NCI-H345 treated with DMSO at 0.1 percent for 48 hours (cell line): ENCODE measurements at regions not wholly inside any gene's neighbourhood (a gene's known extent, or its start where the extent isn't known, plus 50 kb on each side); places are given as distances from the start of the nearest gene placed in this dataset.

Experiments
- DNase-seq: peaks from one replicate; lab custom pipeline; 2025; ENCODE audit not compliant: unreplicated experiment; lab: John Stamatoyannopoulos, UW

DNA sequence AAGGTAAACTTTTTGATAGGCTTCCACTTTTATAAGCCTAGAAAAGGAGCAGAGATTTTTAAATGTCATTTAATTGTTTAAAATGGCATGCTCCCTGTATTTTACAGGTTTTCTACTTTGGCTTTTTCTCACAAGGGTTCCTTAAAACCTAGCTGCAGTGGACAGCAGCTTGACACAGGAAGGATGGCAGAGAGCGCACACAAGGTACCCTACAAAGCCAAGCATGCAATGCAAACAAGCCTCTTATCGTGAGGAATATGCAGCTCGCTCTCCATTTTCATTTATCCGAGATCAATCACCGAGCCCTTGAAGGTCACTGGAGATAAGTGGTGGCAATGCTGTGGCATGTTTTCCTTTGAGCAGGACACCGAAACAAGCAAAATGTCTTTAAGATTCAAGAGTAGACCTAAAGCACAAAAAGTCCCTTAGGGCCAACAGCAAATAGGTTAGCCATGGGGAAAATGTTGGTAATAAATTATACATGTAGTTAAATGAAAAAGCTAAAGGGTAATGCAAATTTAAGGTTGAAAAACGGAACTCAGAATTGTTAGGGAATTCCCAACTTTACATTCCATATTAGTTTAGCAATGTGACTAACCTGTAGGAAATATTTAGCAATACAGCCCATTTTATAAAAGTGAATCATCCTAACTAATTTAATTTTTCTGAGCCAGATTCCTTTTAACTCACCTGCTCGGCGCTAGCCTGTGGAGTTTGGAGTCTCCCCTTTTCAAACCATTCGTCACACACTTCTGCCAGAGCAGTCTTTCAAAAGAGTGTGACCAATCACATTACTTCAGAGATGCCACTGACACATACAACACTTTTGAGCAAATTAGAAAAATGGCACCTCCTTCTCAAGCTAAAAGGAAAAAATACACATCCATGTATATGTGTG, 337.9 kb upstream of the PKDCC start:
- DNase-seq = no peak

DNA sequence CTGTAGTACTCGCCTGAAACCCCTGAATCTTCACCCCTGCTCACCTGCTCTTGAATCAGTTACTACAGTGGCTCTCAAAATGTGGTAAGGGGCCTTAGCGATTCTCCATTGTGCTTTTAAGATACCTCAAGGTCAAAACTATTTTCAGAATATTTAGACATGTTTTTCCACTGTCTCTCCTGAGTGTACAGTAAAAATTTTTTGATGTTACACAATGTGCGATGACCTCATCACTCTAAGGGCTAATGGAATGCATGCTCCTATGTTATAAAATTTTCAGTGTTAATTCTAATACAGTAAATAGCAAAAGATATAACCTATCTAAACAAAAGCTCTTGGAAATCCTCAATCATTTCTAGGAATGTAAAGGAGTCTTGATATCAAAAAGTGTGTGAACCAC, 336.9 kb upstream of the PKDCC start:
- DNase-seq = no peak

DNA sequence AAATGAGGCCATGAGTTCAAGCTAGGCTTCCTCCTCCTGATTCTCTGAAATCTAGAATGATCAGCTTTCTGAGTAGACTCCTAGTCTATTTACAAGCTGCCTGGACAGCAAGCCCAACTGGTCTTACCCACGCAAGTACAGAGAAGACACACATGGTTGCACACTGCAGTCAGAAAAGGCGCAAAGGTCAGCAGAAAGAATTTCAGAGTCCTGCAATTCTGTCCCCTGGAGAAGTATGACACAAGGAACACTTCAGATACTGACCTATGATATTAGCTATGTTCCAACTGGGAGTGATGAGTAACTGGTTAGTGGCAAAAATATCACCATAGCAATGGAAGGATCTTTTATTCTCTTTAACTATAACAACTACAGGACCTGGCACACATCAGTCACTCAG, 336.1 kb upstream of the PKDCC start:
- DNase-seq = no peak

DNA sequence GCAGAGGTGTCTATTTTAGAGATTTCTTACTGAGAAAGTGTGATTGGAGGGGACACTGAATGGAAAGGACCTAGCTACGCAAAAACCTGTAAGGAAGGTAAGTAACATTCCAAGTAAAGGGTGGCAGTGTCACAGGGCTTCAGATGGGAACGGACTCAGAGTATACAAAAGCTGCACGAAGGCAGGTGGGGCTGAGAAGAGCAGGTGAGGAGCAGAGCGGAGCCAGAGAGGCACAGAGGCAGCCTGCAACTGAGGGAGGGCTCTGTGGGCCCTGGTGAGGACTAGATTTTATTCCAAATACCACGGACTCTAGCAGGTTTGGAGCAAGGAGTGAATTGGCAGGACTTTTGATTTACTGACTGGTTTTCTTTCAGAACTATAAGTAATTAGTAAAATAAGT, 331.3 kb upstream of the PKDCC start:
- no peak for DNase-seq

DNA sequence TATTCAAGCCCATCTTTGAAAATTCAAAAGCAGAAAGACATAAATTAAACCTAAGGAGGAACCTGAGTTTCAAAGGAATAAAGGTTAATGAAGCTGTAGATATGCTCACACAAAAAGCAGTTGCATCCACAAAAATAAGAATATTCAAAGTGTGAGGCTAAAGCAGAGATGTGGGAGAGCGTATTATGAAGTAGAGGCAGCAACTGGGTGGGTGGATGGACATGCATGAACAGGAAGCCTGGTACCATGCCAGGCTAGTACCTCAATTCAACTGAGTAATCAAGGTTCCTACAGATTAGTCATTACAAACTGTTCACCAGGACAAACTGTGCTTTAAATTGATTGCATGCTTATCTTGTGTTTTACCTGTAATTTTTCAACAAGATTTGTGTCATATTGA, 330.0 kb upstream of the PKDCC start:
- DNase-seq = no peak

DNA sequence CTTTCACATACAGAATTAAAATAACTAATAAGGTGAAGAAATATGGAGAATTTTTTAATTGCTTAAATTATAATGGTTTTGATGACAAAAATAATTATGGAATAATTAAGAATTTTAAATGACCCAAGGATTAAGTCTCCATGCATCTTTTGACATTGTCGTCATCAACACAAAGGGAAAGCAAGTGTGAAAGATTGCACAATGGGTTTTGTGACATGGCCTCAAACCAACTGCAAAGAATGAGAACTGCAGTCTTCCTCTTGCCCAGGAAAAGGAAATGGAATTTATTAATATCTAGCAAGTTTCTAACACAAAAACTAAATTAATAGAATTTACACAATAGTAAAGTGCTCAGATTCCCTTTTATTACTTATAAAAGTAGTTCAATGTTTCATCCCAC, 329.1 kb upstream of the PKDCC start:
- no peak for DNase-seq

DNA sequence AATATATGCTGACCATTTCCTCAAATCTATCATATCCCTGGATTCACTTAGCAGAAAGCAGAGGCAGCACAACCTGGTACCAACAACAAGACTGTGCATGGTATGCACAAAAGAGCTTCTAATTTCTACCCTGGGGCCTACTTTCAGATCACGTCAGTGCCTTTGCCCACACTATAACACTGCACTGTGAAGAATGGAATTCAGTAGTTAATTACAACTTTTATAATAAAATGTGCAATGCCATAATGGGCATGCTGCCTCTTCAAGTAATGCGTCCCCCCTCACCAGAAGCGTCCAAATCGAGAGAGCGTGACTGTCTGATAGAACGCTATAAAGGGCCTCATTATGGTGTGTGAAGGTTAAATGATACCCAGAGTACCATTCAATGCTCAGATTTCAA, 328.1 kb upstream of the PKDCC start:
- no peak for DNase-seq

DNA sequence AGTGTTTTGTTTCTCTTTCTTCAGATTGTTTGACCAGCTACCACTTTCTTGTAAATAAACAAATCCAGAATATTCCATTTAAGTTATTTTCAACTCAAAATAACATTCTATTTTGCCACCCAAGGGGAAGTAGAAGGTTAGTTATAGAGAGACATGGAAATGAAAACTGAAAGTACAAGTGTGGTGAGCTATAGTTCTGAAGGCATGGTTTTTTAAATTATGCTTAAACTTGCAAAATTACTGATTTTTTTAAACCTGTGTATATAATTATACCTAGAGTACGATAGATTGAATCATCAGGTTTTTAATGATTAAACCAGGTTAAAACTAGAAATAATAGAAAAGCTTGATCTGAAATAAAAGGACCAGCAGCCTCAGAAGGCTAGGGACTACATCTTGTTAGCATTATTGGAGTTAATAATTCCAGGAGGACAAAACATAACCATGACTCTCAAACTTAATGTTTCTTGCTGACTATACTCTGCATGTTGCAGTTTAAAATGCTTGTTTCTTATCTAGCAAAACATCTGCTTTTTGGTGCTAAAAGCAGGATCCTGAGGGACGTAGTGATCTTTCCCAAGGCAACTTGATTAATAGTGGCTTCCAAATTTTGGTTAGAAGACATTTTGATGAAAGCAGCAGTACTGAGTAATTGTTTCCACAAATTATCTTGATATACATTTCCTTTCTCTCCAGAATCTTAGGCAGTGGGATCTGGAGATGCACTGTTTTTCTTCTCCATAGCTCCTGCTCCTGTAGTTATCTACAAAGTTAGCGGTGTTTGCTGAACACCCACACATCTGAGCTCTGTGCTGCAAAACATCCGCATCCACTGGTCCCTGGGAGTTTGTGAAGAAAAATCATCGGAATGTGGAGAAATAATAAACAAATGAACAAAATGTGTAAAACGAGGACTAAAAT, 327.2 kb upstream of the PKDCC start:
- DNase-seq = no peak

DNA sequence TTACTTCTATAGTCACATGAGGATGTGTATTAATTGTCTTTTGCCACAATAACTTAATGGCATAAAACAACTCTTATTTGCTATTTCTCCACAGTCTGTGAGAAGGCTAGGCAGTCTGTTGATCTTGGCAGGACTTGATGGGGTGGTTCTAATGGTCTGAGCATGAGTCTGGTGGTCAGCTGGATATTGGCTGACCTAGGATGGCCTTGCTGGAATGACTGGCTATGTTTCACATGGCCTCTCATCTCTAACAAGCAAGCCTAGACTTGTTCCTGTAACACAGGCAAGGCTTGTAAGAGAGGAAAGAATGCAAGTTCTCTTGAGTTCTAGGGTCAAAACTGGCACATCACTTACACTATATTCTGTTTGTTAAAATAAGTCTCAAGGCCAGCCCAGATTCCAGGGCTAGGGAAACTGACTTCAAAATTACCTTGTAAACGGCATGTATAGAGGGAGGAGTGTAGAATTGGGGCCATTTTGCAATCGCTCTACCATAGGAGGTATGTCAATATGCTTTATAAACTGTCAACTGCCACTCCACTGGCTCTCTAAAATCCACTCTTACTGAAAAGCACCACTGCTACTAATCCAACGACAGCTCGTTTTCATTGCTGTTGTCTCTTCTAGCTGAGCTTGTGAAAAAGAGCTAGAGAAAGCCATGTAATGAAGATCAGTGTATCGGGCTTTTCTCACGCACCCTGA, 325.0 kb upstream of the PKDCC start:
- DNase-seq = peak; percentile 26

DNA sequence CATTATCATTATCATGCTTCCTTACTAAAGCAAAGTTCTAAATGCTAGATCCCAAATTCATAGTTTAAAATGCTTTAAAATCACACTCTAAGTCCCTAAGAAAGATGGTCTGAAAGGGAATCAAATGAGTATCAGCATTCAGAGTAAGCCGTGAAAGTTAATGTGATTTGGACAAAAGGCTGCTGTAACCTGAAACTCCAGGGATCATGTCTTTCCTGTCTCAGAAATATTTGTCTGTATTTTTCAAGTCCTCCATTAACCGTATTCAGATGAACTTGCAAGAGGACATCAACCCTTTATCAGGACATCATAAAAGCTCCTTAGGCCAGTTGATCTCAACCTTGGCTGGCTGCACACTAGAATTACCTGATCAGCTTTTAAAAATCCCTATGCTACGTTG, 324.3 kb upstream of the PKDCC start:
- DNase-seq = no peak

DNA sequence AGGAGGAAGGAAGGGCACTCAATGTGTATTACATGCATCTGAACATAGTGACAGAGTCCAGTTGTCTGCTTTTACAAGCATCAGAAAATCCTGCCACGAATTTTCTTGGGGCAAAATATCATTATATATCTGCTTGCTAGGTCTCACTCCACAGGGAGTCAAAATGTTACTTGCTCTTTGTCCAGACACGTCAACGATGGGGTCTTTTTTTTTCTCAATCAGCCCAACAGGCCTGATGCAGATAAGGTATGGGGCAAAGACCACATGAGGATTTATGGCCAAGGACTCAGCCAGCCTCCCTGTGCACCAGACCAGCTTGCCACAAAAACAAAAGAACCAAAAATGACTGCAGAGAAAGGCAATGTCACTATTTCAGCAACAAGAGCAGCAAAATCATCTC, 323.4 kb upstream of the PKDCC start:
- no peak for DNase-seq

DNA sequence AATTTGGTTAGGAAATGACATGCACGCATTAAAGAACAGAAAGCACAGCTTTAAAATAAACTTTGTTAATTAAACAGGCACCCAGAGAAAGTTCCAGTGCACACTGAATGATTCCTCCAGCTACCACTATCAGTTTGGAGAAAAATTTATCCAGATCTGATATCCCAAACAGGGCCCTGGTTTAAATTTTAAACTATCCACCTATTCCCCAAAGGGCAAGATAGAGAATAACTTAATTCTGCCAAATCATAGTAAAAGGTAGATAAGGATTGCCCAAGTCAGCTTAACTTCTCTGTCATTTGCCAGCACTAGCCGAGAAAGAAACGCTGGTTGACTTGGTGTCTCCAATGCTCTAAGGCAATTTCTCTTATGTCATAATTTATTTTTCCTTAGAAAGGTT, 321.9 kb upstream of the PKDCC start:
- DNase-seq = no peak

DNA sequence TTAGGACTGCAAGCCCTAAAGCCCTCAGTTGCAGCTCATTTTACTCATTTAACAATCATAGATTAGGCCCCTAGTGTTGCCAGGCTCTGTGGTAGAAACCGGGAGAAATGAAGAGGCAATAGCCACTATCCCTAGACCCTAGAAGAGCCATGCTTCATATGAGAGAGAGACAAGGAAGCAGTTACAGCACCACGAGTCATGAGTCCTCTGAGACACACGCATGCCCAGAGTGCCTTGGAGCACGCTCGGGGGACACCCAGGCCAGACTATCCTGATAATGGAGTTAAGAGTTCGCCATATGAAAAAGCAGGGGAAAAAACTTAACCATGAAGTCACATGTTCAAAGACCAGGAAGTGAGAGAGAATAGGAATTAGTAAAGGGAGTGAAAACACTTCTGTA, 321.5 kb upstream of the PKDCC start:
- no peak for DNase-seq

DNA sequence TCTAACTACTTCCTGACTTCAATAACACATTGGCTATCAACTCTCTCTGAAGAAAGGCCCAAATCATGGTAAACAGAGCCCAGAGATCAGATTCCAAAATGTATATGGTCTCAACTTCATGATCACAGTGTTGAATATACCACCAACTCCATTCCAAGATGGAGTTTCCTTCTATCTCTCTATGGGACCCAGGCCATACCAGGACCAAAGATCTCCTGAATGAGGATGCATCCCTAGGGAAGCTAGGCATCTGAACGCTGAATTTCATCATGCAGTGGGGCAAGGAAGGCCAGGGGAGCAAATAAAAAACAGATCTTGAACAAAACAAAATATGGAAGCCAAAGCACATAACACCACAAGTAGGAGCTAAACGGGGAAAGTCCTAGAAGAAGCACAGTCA, 320.7 kb upstream of the PKDCC start:
- no peak for DNase-seq

DNA sequence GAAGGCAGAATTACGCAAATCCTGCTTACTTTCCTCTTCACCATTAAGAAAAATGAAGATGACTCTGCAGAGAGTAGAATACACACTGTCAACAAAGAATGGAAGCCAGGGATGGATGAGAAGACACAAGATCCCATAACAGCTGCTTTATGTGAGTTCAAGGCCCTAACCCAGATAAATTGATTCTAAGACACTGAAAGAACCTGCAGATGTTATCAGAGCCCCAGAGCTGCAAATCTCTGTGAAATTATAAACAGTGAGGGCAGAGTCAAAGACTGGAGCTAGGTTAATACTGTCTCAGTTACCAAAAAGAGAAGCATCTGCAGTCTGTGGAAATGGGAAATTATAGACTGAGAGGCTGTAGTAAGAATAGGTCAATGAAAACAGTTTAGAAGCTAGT, 320.1 kb upstream of the PKDCC start:
- DNase-seq = no peak

DNA sequence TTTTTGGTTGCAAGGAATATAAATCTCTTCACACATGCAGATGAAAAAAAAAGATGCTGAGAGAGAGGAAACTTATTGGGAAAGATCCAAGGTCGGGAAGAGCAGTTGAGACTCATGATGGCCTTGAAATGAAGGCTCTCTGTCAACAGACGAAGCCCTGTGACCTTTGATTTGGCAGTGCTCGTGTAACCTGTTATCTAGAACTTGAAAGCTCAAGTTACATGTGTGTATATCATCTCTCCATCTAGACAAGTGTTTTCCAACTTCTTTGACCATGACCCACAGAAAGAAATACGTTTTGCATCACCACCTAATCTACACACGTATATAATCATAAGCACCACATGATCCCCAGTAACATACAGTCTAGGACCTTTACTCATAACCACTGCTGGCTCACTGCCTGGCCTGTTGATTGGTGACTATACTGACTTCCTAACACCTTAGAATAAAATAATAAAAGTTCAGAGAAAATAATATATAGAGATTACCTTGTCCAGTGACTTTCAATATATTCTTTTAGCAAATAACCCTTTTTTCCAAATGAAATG, 319.0 kb upstream of the PKDCC start:
- no peak for DNase-seq

DNA sequence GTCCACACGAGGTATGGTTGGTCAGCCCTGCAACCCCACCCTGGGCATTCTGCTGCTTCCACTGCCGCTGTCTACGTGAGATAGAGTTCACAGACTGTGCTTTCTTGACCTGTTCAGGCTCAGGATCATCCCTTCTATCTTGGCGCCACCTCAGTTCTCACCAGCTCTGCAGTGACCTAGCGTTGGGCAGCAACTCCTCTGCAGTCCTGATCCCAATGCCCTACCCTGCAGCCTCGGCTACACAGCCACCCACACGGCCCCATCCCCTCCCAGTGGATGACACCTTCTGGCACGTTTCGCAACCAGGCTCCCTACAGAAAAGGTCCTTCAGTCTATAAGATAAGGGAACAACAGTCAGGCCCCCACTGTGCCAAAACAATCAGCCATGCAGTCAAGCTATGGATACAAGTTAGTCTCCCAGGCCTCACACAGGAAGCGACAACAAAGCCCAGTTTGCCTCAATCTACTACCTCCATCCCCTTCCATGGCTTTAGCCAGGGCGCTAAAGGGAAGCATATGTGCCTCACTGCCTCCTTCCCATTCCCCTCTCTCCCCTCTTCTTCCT, 317.9 kb upstream of the PKDCC start:
- DNase-seq = no peak

DNA sequence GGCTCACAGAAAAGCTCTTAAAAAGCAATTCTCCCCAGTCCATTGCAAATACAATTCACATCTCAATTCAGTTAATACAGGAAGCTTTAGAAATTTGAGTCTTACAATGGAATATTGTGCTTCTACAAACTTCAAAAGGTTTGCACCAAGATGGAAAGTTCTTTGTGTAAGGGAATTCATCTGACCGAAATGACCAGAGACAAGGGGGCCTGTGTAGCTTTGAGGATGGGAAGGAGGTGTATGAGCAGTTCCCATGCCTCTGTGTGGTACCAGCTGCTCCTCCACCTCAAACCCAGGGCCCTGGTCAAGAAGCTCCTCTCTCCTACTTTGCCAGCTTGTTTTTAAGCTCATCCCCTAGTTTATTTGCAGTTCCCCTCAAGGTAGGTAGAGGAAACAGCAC, 312.8 kb upstream of the PKDCC start:
- DNase-seq = no peak

DNA sequence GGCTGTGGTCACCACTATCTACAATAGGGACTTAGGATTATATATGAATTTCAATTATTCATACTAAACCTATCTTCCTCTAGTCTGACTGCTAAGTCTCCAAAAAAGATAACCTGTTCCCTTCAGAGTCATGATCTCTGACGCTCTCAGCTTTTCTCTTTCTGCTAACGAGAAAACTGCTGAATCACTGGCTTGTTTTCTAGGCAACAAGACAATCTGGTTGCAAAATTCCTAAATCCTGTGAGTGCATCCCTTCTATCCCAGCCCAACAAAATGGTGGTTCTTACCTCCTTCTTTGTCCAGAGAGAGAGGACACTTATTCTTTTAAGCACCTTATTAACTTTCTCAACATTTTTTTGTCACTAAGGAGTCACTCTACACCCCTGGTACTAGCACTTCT, 312.3 kb upstream of the PKDCC start:
- DNase-seq = no peak

DNA sequence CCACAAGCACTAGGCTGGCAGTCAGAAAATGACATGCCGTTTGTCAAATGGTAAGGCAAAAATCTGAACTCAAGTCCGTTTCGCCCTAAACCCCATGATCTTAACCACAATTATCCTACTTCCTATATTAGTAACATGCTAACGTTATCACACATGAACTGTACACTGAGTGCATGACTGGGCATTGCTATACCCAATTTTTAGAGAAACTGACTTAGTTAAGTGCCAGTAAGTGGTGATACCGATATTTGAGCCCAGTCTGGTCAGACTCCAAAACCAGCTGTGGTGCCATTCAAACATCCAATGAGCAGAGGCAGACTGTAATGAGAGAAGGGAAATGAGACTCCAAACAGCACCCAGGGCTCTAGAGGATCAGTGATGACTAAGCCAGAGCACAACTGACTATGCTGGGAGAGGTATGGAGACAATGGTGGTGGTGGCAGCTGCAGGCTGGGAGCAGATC, 311.7 kb upstream of the PKDCC start:
- DNase-seq = no peak

DNA sequence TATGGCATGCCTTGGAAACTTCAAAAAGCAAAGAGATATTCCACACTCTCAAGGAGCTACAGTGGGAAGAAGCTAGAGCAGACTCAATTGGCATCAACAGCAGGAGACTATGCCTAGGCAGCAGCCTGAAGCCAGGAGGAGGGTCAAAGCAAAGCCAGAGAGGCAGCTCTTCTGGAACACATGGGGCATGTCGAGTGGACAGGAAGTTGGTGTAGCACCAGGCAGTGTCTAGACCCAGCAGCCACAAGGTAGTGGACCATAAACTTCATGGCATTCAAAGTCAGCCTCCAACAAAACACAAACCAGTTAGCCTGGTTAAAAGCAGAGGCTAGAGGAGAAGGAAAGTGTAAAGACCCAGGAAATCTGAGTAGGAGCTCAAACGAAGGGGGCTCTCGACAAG, 311.2 kb upstream of the PKDCC start:
- DNase-seq = no peak
